Thoracic aorta (tissue), 2 donors: ENCODE measurements at regions not wholly inside any gene's neighbourhood (a gene's known extent, or its start where the extent isn't known, plus 50 kb on each side); places are given as distances from the start of the nearest gene placed in this dataset.

Experiments used
- ATAC-seq: fragments of 150-250 bp; one replicate; pipeline ENCODE4 v1.8.0; 2017; ENCODE audit warnings: low read depth; ENCODE audit not compliant: insufficient number of reproducible peaks, low FRiP score
- DNase-seq: peaks from one replicate; pipeline ENCODE4 v3.0.0-alpha.2; 2020; ENCODE audit warnings: low spot score
- H3K27ac ChIP-seq, 2 donors: fragments of 200-600 bp; sonication (generic); 1 replicate in 1 of 2; 2 replicates in 1 of 2; pipeline ENCODE4 v1.5.1; 2016; ENCODE audit warnings: mild to moderate bottlenecking in 2 of 2, moderate library complexity in 2 of 2
- H3K27me3 ChIP-seq: fragments of 200-600 bp; sonication (generic); replicated peaks from 2 replicates; pipeline ENCODE4 v1.6.0; 2016; ENCODE audit warnings: mild to moderate bottlenecking; ENCODE audit not compliant: insufficient read depth
- H3K36me3 ChIP-seq: fragments of 200-600 bp; sonication (generic); one replicate; pipeline ENCODE4 v1.5.1; 2016
- H3K4me1 ChIP-seq, 2 donors: fragments of 200-600 bp; sonication (generic); 1 replicate in 1 of 2; 2 replicates in 1 of 2; pipeline versions ENCODE4 v1.5.1 to v1.6.0; 2016; ENCODE audit warnings: low read depth in 2 of 2, mild to moderate bottlenecking in 1 of 2; ENCODE audit not compliant: control insufficient read depth in 1 of 2
- H3K4me3 ChIP-seq: fragments of 200-600 bp; sonication (generic); 2 replicates; pipeline ENCODE4 v1.5.1; 2016; ENCODE audit warnings: mild to moderate bottlenecking
- H3K9me3 ChIP-seq: fragments of 200-600 bp; sonication (generic); 2 replicates; pipeline ENCODE4 v1.5.1; 2016
- TF ChIP-seq, protein P1 (sequence below): fragments of 200-600 bp; sonication (generic); IDR thresholded peaks from one replicate; pipeline ENCODE4 v1.5.1; 2019; ENCODE audit warnings: antibody characterized with exemption

DNA sequence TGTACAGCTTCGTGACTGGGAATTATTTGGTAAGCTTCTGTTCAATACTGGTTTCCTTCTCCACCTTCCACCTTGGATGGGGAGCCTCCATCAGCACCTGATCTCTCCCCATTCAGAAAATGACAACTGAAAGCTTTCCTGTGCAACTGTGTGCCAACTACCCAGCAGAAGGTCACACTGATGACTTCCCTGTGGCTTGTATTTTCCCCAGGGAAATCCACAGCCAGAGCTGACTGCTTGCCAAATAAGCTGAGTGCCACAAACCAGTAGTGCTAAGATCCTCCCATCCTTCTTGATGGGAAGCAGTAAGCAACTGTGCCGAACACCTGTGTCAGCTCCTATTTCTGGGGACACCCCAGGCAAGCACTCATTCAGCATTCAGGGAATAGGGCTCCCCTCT is 257.2 kb upstream of the SOX5 start:
- Histone ChIP-seq H3K27ac (no peak overlapping the region), H3K9me3 (no peaks in the 10 kb centered on the region), H3K27me3 (no peaks in the 10 kb centered on the region), H3K4me3 (no peak overlapping the region), H3K36me3 (no peaks in the 10 kb centered on the region), H3K4me1 (peaks cover 4% of the 10 kb centered on the region in 2 donors)
- DNase-seq: no peak
- ATAC-seq: no peak
- TF ChIP-seq, protein P1, sequence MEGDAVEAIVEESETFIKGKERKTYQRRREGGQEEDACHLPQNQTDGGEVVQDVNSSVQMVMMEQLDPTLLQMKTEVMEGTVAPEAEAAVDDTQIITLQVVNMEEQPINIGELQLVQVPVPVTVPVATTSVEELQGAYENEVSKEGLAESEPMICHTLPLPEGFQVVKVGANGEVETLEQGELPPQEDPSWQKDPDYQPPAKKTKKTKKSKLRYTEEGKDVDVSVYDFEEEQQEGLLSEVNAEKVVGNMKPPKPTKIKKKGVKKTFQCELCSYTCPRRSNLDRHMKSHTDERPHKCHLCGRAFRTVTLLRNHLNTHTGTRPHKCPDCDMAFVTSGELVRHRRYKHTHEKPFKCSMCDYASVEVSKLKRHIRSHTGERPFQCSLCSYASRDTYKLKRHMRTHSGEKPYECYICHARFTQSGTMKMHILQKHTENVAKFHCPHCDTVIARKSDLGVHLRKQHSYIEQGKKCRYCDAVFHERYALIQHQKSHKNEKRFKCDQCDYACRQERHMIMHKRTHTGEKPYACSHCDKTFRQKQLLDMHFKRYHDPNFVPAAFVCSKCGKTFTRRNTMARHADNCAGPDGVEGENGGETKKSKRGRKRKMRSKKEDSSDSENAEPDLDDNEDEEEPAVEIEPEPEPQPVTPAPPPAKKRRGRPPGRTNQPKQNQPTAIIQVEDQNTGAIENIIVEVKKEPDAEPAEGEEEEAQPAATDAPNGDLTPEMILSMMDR: no peak

DNA sequence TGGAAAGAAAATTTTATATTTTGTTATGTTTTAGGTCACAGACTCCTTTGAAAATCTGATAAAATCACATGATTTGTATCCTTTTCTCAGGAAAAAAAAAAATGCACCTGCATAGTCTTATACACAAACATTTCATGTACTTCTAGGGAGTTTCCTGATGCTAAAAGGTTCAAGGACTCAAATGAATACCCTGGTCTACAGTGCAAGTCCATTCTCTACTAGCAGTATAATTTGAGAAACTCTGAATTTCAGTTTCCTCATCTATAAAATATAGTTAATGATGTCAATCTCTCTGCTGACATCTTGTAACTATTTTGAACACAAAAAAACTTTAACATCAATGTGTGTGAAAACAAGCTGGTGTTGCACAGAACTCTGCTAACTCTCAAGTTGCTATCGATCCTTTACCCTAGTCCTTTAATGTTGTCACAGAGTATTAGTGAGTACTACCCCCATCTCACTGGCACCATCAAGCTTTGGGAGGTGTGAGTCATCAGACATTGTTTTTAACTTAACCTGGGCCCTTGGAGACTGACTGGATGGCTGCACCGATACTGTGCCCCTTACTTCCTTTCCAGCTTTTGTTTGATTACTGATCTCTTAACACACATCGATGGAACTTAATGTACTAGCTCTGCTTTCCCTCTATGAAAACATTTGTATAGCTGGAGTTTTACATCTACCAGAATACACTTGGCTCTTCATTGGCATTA is 251.9 kb upstream of the SOX5 start:
- Histone ChIP-seq H3K4me1 (peaks cover 12 to 28% of the 10 kb centered on the region in 2 donors), H3K27ac (no peak overlapping the region), H3K36me3 (no peaks in the 10 kb centered on the region), H3K9me3 (no peaks in the 10 kb centered on the region), H3K4me3 (no peak overlapping the region), H3K27me3 (no peaks in the 10 kb centered on the region)
- ATAC-seq (no peak), DNase-seq (no peak)
- TF ChIP-seq, protein P1: no peak

DNA sequence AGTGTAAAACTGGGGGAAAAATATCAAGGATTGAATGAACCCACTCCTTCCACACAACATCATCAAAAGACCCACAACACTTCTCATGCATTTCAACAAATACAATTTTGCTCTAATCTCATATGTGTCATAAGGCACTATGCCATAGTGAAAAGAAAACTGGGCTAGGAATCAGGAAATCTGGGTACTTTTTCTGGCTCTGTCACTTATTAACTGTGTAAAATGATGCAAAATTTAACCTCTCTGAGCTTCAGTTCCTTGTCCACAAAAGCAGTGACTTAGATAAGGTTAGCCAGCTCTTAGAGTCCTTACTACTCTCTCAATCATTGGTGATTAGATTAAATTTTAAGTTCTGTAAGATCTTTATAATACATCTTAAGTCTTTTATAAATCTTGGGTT is 250.5 kb upstream of the SOX5 start:
- peaks cover 12 to 28% of the 10 kb centered on the region in 2 donors for H3K4me1 ChIP-seq
- ATAC-seq (no peak), DNase-seq (no peak)
- H3K4me3 ChIP-seq: no peak overlapping the region
- TF ChIP-seq, protein P1: no peak
- no peaks in the 10 kb centered on the region for H3K36me3 ChIP-seq
- H3K27me3 ChIP-seq: no peaks in the 10 kb centered on the region
- no peaks in the 10 kb centered on the region for H3K9me3 ChIP-seq
- no peak overlapping the region for H3K27ac ChIP-seq

DNA sequence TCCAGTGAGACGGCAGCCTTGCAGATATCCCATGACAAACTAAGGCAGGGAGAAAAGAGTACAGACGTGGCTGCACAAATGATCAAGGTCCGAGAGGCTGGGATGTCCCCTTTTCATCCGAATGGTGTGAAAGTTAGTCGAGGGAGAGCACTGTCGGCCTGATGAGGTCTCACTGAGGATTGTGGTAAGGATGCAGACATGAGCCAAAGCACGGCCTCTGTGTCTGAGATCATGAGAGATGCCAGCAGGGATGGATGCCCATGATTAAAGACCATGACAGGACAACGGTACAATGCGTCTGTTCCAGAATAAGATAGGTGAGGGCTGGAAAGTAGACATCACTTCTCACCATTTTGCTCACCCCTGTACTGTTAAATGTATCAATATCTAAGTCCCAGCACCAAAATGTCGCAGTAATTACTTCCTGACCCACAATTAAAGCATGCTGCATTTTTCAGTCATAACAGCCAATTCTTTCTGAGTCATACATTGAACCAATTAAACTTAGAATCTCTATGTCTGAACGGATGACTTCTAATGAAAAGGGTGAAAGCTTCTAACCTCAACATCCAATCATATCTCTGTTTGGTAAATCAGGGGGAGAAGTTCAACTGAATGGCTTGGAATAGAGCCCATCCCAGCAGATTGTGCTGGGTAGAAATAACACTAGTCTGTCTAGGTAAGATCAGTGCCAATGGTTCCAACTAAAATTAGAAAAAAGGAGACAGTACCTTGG is 249.6 kb upstream of the SOX5 start:
- Histone ChIP-seq H3K27me3 (no peaks in the 10 kb centered on the region), H3K4me3 (no peak overlapping the region), H3K9me3 (no peaks in the 10 kb centered on the region), H3K27ac (no peak overlapping the region), H3K4me1 (peaks cover 12 to 28% of the 10 kb centered on the region in 2 donors), H3K36me3 (no peaks in the 10 kb centered on the region)
- no peak for DNase-seq
- TF ChIP-seq, protein P1: no peak
- ATAC-seq: no peak

DNA sequence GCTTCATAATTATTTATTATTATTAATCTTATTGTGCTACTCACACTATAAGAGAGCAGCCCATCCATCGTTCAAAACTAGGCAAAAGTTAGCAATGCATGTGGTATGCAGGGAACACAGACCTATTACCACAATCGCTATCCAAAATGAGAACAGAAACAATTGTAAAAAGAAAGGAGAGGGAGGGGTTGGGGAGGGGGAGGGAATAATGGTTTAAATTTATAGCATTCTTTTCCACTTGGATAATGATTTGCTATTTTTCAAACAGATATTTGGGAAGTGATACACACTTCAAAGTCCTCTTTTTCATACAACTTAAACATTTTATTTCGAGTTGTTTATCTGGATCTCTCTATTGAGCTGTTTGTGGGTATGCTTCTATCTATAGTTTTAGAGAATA is 248.6 kb upstream of the SOX5 start:
- no peak overlapping the region for H3K27ac ChIP-seq
- H3K36me3 ChIP-seq: no peaks in the 10 kb centered on the region
- ATAC-seq: no peak

More for the DNA sequence above, 248.6 kb upstream of the SOX5 start:
- Histone ChIP-seq H3K9me3 (no peaks in the 10 kb centered on the region), H3K4me1 (peaks cover 12 to 28% of the 10 kb centered on the region in 2 donors), H3K27me3 (no peaks in the 10 kb centered on the region), H3K4me3 (no peak overlapping the region)
- TF ChIP-seq, protein P1: no peak
- no peak for DNase-seq
